Suprapubic skin (tissue), 4 donors: ENCODE measurements at regions not wholly inside any gene's neighbourhood (a gene's known extent, or its start where the extent isn't known, plus 50 kb on each side); places are given as distances from the start of the nearest gene placed in this dataset.

Experiments
- EP300 ChIP-seq: sonication (generic); formaldehyde crosslinking; IDR thresholded peaks from one replicate; pipeline ENCODE4 v1.6.1; 2017; ENCODE audit warnings: antibody characterized with exemption
- POLR2A ChIP-seq, 2 donors: fragments of 450-650 bp; IDR thresholded peaks; one replicate each; pipeline ENCODE4 v1.6.1; 2017; ENCODE audit warnings: antibody characterized with exemption in 2 of 2, mild to moderate bottlenecking in 2 of 2, moderate library complexity in 2 of 2
- POLR2AphosphoS5 ChIP-seq, 3 donors: sonication (generic); formaldehyde crosslinking; IDR thresholded peaks; one replicate each; pipeline ENCODE4 v1.6.1; 2017; ENCODE audit warnings: antibody characterized with exemption in 3 of 3
- TF ChIP-seq, protein P1 (sequence below), 2 donors: fragments of 200-600 bp in 1 of 2; fragments of 450-650 bp in 1 of 2; sonication (generic) in 1 of 2; IDR thresholded peaks; one replicate each; pipeline ENCODE4 v1.5.1; 2016 to 2019; ENCODE audit warnings: antibody characterized with exemption in 2 of 2, mild to moderate bottlenecking in 1 of 2, moderate library complexity in 1 of 2

DNA sequence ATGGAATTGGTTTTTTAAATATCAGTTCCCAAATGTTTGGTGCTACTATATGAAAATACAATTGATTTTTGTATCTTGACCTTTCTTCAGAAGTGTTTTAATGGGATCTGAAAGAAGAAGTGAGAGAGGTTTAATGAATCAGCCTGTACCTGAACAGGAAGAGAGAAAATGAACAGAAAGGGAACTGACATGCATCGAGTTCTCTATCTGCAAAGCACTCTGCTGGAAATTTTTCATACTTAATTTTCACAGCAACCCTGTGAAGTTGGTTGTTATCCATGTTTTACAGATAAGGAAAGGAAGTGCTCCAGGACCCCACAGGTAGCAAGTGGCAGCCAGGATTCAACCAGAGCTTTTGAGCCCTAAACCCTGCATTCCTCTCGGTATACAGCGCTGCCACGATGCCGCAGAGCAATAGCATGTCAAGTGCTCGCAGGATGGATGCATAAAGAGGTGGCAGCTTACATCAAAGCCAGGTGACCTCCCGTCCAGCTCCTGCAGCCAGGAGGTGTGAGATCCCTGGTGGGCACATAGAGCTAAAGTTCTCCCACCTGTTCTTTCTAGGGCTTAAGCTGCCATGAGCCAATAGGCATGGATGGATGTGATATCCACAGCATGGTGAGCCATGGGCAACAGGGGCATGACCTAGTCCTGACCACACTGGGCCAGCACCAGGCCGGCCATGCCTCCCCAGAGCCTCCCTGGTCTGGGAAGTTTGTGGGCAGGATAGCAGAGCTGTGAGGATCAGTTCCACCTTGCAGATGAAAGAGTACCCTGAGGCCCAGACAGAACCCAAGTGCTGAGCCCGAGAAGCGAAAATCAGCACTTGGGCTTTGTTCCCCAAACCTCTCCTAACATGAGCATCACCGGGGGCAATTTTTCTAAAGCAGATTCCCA is 57.2 kb downstream of the CALML3 start:
- TF ChIP-seq POLR2A (IDR thresholded peaks at IDR 0.05) (no peak), EP300 (no peak), POLR2AphosphoS5 (IDR thresholded peaks at IDR 0.05) (no peak)
- TF ChIP-seq, protein P1, sequence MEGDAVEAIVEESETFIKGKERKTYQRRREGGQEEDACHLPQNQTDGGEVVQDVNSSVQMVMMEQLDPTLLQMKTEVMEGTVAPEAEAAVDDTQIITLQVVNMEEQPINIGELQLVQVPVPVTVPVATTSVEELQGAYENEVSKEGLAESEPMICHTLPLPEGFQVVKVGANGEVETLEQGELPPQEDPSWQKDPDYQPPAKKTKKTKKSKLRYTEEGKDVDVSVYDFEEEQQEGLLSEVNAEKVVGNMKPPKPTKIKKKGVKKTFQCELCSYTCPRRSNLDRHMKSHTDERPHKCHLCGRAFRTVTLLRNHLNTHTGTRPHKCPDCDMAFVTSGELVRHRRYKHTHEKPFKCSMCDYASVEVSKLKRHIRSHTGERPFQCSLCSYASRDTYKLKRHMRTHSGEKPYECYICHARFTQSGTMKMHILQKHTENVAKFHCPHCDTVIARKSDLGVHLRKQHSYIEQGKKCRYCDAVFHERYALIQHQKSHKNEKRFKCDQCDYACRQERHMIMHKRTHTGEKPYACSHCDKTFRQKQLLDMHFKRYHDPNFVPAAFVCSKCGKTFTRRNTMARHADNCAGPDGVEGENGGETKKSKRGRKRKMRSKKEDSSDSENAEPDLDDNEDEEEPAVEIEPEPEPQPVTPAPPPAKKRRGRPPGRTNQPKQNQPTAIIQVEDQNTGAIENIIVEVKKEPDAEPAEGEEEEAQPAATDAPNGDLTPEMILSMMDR (IDR thresholded peaks at IDR 0.05) = no peak
